ENCODE measurements at regions not wholly inside any gene's neighbourhood (a gene's known extent, or its start where the extent isn't known, plus 50 kb on each side); places are given as distances from the start of the nearest gene placed in this dataset.
"Not testable (repeated sequence)": the region's sequence is repeated elsewhere in the genome, so short reads cannot be mapped to it uniquely, and the experiment has no call there.

DNA sequence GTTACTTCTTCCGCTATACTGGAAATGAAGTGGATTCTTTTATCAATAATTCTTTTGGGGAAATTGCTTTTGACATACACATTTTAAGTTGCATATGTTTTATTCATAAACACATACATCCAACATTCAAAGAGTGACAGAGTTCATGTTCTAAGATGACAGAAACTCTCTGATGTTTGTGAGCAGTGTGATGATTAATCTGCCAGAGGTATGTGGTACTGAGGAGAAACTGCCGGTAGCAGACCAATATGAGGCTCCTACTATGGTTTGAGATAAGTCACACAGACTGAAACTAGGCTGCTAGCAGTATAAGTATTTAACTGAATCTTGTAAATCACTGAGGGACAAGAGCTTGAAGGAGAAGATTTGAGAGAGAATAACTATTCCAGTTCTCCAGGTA lies 524.1 kb upstream of the SEMA3D start:
- no peak for FAIRE-seq

DNA sequence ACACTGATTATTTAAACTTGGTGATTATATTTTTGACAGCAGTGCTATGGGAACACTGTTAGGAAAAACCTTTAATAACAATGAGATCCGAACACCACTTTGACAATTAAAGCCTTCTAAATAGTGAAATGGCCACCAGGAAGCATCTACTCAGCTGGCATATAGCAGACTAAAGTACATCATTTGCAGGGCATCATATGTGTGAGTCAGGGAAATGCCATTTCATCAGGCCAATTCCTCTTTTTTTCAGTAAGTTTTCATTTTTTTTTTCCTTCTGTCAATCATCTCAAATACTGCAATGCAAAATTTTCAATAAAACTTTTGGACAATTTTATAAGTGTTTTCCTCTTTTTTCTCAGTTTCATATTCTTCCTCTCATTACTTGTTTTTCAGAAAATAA lies 521.4 kb upstream of the SEMA3D start:
- FAIRE-seq: no peak

DNA sequence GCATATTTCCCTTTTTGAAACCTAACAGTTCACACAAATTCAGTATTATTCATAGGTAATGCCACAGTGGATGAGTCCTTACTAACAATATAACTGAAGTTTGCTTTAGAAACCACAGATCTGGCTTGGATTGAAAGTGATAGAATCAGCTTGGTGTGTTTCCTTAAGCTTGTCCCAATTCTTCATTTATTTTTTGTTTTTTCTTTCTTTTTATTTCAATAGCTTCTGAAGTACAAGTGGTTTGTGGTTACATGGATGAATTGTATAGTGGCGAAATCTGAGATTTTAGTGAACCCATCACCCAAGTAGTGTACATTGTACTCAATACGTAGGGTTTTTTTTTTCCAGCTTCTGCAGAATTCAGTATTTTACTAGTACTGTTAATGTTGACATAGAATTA lies 518.2 kb upstream of the SEMA3D start:
- no peak for FAIRE-seq

DNA sequence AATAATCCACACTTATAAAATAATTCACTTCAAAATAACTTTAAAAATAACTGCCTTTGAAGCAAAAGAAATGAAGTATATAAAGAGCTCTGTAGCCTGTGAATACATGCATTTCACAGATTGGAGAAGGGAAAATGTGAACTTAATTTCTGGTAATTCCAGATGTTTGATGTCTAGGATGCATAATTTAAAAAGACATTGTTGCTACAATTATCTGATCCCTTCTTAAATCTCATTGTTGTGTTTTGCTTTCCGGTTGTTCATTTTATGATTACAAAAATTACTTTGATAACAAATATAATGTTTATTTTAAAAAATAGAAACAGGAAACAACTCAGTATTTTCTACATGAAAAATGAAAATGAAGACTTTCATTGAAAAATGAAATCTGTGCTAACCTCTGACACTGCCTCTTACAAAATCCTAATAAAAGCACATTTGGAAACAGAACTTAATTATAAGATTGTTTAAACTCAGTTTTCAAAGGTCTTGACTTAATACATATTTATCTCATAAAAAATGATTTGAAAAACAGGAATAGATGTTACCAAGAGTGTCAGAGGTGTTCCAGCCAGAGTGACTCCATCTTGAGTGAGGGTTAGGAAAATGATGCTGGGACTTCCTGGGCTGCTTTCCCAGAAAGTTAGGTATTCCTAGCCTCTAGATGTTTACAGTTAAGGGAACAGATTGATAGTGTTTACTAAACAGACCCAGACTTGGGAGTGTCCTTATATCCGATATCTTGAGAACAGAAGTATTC lies 516.6 kb upstream of the SEMA3D start:
- no peak for FAIRE-seq

DNA sequence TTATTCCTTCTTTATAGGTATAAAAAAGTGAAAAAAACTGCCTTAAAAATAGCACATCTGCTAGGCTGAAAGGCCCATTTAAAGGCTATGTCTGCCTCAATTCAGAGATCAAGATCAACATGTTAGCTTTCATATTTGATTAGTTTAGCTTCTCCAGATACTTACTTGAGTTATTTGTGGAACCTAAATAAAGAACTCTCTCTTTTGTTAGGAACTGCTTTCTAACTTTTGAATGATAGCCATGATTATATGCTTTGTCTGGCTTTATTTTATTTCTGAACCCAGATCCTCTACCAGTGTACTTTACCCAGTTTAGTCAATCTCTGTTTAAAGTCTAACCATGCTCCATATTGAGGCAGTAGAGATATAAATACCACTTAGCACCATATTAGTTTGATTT lies 515.5 kb upstream of the SEMA3D start:
- FAIRE-seq: no peak

DNA sequence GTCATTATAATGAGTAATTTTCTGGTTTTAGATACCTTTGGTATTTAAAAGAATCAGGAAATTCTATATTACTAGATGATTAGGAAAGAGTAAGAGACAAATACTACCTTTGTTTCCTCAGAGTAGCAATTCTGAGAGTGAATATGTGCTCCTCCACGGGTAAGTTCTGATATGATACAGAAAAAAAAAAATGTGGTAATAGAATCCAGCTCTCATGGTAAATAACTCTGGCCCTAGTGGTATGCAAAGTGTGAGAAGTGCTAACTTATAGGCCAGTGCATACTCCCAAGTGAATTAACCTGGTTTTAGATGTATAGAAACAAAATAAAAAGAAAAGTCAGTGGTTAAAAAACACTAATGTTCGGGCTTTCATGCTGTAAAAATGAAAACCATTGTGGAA lies 512.6 kb upstream of the SEMA3D start:
- FAIRE-seq: no peak

DNA sequence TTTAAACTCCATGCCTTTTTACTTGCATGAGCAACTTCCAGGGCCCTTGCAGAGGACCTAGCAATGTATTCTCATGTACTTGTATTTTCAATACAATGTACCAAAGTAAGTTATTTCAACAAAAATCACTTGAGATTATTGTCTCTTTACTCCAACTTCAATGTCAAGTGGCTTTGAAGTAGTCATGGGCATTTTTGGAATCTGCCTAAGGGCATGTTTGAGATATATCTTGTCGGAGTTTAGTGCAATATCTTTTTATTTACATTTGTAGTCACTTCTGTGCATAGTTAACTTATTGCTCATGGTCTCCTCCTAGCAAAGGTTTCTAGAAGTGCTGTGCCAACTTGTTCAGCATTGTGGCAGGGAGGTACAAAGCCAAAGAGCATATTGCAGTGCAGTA lies 508.7 kb upstream of the SEMA3D start:
- no peak for FAIRE-seq

DNA sequence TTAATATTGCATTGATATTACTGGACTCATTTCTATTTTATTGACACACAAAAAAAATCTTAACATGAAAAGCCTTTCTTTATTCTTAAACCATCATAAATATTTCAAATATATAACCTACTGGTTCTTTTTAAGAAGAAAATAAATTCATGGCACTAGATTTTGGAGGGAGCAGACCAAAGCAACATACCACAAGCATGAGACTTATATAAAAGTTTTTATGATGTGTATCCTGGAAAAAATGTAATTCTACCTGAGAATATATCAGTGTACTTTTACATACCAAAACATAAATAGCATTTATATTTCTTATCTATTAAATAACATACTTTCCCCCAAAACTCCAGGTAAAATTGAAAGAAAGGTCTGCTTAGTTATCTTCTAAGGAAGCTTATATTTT lies 508.2 kb upstream of the SEMA3D start:
- no peak for FAIRE-seq

DNA sequence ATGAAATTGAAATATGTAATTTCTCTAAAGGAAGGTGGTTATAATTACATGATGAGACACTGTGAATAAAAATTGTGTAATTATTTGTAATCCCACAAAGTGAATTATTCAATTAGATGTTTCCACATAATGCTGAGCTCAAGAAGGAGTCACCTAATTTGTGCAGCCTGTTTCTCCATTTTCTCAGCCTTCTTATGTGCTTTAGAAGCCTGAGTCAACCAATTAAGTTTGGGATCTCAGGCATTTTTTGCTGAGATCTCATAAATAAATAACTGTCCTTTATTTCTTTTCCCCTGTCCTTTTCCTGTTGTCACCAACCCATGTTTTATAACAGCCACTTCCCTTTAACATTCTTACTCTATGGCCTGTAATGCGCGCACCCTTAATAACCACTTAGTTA lies 506.5 kb upstream of the SEMA3D start:
- no peak for FAIRE-seq

DNA sequence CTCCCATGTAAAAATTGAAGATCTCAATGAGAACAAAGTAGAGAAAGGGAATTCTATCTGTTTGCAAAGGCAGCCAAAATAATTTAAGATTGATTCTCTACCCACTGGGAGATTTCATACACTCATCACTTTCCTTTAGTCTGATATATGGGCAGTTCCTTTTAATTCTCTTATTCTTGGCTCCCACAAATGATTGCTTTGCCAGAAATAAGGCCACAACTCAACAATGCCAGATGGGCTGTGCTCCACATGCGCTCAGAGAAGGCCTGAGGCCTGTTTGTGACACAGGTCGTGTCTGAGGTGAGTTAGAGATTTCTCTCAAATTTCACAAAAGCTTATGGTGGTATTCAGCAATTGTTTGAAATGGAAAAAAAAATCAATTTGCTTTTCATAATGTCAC lies 501.9 kb upstream of the SEMA3D start:
- FAIRE-seq: no peak

DNA sequence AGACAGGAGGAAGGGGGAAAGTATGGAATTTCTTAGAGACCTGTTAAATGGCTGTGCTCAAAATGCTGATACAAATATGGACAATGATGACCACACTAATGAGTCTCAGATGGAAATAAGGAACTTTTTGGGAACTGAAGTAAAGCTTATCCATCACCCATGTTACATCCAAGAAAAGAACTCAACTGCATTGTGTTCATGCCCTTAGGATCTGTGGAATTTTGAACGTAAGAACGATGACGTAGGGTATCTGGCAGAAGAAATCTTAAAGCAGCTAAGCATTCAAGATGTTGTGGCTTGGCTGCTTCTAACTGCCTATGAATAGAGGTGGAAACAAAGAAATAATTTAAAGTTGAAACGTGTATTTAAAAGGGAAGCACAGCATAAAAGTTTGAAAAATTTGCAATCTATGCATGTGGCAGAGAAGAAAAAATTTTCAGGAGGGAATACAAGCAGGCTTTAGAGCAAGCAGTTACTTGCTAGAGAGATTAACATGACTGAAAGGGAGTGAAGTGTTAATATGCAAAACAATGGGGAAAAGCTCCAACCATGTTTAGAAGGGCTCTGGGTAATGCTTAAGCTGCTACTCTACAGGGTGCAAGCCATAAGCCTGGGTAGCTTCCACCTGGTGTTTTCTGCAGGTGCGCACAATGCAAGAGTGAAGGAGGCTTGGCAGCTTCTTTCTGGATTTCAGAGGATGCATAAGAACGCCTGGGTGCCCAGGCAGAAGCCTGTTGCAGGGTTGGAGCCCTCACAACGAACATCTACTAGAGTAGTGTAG lies 499.7 kb upstream of the SEMA3D start:
- no peak for FAIRE-seq

DNA sequence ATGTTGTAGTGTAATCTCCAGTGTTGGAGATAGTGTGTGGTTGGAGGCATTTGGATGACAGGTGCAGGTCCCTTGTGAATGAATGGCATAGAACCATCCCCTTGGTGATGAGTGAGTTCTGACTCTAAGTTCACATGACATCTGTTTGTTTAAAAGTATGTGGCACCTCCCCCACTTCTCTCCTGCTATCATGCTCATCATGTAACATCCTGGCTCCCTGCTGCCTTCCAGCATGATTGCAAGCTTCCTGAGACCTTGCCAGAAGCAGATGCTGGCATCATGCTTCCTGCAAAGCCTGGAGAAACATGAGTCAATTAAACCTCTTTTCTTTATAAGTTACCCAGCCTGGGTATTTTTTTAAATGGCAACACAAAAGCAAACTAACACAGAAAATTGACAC lies 499.0 kb upstream of the SEMA3D start:
- no peak for FAIRE-seq

DNA sequence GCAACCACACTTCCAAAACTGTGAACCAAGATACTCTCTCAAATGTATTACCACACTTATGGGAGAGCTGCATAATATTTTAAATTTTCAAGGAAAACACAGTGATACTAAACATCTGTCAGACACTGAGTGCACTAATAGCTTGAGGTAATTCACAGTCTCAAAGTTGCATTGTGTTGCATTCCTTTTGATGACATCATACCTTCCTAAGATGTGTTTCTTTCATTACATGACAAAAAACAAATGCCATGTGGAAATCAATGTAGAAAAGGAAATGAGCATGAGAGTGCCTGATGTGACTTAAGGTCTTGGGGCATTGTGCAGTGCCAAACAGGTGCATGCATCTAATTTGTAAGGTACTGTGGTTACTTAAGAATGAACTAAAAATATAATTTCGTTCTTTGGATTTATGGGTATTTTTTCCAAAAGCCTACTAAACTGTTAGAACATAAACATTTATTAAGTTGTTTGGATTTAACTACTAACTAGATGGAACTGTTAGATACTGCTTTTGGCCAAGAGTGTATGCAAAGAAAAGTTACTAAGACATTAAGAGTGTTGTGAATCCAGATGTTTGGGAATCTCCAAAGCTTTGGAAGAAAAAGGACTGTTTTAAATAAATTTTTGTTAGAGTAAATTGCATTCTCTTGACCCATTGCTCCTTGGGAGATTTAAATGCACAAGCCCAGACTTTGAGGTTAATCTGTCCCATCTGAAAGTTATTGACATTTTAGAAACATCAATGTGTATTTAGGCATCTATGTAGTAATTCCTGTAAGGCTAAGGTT lies 496.2 kb upstream of the SEMA3D start:
- no peak for FAIRE-seq

DNA sequence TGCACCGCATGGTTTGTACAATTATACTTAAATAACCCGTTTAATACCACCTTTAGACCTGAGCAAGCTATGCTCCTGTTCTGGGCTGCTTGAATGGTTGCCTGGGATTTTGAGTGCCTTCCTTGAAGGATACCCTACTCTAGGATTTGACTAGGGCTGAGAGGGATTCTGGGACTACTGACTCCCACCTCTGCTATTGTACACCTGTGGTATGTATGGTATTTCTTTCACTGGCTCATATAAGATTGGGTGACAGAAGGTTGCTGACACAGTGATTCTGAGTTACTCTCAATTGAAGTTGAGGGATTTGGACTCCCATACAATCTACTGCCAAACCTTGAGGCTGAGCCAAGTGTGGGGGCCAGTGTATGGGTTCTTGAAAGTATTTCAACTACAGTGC lies 494.4 kb upstream of the SEMA3D start:
- FAIRE-seq: no peak

DNA sequence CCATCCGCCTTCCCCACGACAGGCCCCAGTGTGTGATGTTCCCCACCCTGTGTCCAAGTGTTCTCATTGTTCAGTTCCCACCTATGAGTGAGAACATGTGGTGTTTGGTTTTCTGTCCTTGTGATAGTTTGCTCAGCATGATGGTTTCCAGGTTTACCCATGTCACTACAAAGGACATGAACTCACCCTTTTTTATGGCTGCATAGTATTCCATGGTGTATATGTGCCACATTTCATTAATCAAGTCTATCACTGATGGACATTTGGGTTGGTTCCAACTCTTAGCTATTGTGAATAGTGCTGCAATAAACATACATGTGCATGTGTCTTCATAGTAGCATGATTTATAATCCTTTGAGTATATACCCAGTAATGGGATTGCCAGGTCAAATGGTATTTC lies 488.2 kb upstream of the SEMA3D start:
- not testable (repeated sequence) for FAIRE-seq

DNA sequence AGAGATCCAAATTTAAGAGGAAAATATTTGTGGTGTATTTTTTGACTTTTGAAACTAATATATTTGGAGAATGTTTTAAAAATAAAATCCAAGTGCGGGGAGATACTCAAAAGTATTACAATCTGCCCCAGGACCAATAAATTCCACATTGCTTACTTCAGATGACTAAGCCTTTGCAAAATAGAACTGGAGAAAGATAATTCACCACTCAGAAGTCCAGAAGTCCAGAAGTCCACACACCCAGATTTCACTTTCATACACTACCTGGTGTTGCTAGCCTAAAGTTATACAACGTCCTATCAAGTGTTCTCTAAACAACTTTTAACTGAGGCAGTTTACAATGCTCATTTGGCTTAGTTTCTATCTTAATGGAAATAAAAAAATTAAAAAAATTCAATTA lies 487.0 kb upstream of the SEMA3D start:
- no peak for FAIRE-seq

DNA sequence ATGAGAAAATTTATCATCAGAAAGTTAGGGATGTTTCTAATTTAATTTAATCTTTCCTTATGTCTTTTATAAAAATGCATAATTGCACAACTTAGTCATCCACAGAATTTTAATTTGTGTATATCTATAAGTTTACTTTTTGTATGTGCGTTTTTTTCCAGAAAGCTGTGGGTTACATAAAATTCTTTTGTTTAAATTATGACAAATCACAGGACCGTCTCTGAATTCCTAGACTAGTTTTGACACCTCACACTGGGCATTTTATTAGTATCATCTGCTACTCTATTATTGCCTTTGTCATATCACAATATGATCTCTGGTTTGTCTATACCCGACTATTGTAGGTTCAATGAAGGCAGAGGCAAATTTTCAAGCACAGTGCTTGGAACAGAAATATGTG lies 482.4 kb upstream of the SEMA3D start:
- FAIRE-seq: no peak

DNA sequence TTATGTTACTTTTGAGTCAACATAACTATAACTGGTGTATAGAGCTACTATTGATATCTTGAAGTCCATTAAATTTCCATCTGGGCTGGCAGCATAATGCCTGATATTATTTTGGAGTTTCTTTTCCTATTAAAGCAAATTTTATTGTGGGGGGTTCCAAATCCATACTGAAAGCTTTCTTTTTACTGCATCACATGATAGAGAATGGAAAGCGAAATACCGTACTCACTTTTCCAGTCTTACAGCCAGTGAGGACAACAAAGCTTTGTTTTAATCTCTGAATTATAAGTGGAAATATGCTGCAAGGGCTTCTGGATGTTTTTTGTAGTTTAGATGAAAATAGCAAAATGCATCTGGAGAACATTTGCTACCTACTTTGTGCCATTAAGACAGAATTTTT lies 477.5 kb upstream of the SEMA3D start:
- FAIRE-seq: no peak

DNA sequence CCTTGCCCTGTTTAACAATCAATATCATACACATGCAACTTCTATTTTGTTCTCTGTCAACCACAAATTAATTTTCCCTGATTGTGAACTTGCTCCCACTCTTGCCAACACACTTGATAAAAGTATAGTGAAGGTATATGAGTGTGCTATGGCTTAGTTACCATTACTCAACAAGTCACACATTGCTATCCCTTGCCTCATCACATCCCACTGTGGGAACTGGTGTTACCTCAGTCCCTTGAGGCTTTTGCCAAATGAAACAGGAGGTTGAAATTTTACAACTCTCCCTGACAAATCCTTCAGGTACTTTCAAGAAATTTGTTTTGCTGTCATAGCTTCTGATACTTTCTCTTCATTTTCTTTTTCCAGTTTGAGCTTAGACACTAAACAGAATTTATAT lies 472.5 kb upstream of the SEMA3D start:
- FAIRE-seq: no peak

DNA sequence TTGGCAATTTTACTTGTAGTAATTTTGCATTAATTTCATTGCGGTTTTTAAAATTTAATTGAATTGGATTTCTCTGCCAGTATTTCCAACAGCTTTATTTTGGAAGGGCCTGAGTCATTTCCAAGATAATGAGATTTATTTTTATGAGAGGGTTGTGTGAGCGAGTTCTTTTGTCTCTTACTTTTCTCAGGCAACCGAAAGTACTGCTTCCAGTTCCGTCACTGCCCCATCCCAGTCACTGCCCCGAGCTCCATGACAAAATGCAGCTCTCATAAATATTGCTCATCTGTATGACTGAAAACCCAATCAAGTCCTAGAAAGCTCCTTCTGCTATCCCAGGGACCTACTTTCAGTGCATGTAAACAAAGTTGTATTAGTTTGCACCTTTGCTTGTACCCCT lies 468.4 kb upstream of the SEMA3D start:
- no peak for FAIRE-seq

DNA sequence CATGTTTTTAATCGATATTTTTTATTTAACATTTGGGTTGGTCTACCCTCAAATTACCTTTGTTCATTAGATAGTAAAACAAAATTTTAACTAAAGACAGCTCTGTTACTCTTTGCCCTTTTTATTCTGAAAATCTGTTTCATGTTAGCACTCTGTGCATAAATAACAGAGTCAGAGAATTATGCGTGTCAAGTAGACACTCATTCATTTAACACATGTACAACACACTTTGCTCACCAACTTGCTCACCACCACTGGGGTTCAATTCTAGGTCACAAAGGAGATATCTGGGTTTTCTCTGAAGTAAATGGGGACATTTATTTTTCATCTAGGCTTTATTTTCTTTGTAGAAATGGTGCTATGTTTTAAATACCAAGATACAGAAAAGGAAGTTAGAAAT lies 457.4 kb upstream of the SEMA3D start:
- FAIRE-seq: no peak

DNA sequence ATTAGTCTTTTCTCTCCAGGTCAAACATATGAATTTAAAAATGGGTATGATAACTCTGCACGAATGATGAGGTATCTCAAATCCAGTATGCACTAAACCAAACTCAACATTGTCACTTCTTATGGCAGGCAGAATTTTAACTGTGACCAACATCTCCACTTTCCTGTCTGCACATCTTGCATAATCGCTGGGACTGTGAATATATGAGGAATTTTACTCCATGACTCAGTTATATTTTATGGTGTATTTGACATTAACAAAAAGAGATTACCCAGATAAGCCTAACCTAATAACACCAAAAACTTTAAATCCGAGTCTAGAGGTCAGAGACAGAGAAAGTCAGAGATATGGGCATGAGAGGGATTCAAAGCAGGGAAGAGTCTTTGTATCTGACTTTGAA lies 454.5 kb upstream of the SEMA3D start:
- FAIRE-seq: no peak

DNA sequence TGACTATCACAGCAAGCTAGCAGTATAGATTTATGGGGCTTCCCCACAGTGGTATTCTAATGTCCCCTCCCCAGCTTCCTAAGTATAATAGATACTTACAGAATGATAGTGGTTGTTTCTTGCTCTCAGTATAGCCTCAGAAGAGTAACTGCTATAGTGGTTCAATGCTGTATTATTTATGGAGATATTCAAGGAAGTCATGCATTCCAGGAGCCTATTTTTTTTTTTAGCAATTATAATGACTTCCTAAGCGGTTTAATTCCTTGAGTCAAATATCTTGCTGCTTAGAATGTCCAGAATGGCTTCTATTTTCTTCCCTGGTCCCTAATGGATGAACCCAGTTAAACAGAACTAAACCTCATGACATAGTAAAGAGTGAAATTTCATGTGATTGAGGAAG lies 451.5 kb upstream of the SEMA3D start:
- FAIRE-seq: no peak

DNA sequence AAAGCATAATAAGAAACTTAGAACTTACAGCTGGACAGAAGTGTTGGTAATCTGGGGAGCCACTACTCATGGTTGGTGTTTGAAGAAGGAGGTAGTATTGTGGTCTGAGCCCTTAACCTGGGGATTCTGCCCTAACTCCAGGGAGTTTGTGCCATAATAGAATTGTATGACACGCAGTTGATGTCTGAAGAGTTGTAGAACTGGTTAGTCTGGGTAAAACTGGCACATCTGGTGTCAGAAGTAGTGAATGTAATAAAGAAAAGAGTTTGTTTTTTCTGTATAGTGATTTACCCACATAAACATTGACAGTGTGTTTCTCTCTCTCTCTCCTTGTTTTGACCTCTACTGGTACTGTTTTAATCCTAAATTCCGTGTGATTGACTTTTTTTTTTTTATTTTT lies 448.1 kb upstream of the SEMA3D start:
- no peak for FAIRE-seq

Measured in colon (tissue), 2 donors.